Breast epithelium (tissue), 4 donors: ENCODE measurements at regions not wholly inside any gene's neighbourhood (a gene's known extent, or its start where the extent isn't known, plus 50 kb on each side); places are given as distances from the start of the nearest gene placed in this dataset.

ENCODE experiments used
- DNase-seq, 2 donors: peaks; one replicate each; pipeline ENCODE4 v3.0.0-alpha.2; 2019; ENCODE audit warnings: low spot score in 2 of 2
- H3K27ac ChIP-seq, 2 donors: fragments of 200-600 bp; sonication (generic) in 1 of 2; one replicate each; pipeline ENCODE4 v1.5.1; 2016 to 2019; ENCODE audit warnings: mild to moderate bottlenecking in 1 of 2
- H3K27me3 ChIP-seq, 2 donors: fragments of 200-600 bp; sonication (generic) in 1 of 2; one replicate each; pipeline versions ENCODE4 v1.5.1 to v1.6.0; 2017 to 2019; ENCODE audit warnings: control low read depth in 1 of 2, mild to moderate bottlenecking in 1 of 2
- H3K36me3 ChIP-seq: fragments of 200-600 bp; one replicate; pipeline ENCODE4 v1.5.1; 2019
- H3K4me1 ChIP-seq, 2 donors: fragments of 200-600 bp; sonication (generic); one replicate each; pipeline ENCODE4 v1.5.1; 2016 to 2019; ENCODE audit warnings: control low read depth in 1 of 2
- H3K4me3 ChIP-seq, 3 donors: fragments of 200-600 bp; sonication (generic); 1 replicate in 2 of 3; 2 replicates in 1 of 3; pipeline ENCODE4 v1.5.1; 2016 to 2019; ENCODE audit warnings: mild to moderate bottlenecking in 3 of 3, moderate library complexity in 2 of 3
- H3K9me3 ChIP-seq, 2 donors: fragments of 200-600 bp; sonication (generic) in 1 of 2; one replicate each; pipeline ENCODE4 v1.5.1; 2016 to 2019; ENCODE audit warnings: control low read depth in 1 of 2
- CTCF ChIP-seq, 3 donors: fragments of 450-650 bp; IDR thresholded peaks; one replicate each; pipeline ENCODE4 v1.5.1; 2016 to 2017; ENCODE audit warnings: antibody characterized with exemption in 3 of 3, mild to moderate bottlenecking in 3 of 3, moderate library complexity in 3 of 3
- POLR2A ChIP-seq: fragments of 450-650 bp; IDR thresholded peaks from one replicate; pipeline ENCODE4 v1.6.1; 2016; ENCODE audit warnings: antibody characterized with exemption, mild to moderate bottlenecking, moderate library complexity
- POLR2AphosphoS5 ChIP-seq, 3 donors: sonication (generic); formaldehyde crosslinking; IDR thresholded peaks; one replicate each; pipeline ENCODE4 v1.6.1; 2017; ENCODE audit warnings: antibody characterized with exemption in 3 of 3
- intact Hi-C: fragments of 100-400 bp; cut with DNase I; formaldehyde crosslinking; loops from one replicate; pipeline ENCODE4 v1.15.1; 2023; ENCODE audit warnings: low total_unique reads

- no peak for DNase-seq
- intact Hi-C loops, result no loop called here
Observed at GRCh38 chr14:53885136-53885640, 71.4 kb downstream of the BMP4 start.

GRCh38 chr14:53884601-53885000, 72.0 kb downstream of the BMP4 start:
- no peak for TF ChIP-seq POLR2AphosphoS5 (IDR thresholded peaks at IDR 0.05)
- TF ChIP-seq CTCF (IDR thresholded peaks at IDR 0.05), result no peak
- TF ChIP-seq POLR2A, result no peak
- no peak overlapping the region for H3K27ac ChIP-seq
- no peak overlapping the region for H3K4me3 ChIP-seq
- intact Hi-C loops, result no loop called here
- no peak for DNase-seq
- no peaks in the 10 kb centered on the region for H3K9me3 ChIP-seq
- H3K4me1 ChIP-seq, result no peaks in the 10 kb centered on the region
- H3K27me3 ChIP-seq, result no peaks in the 10 kb centered on the region
- H3K36me3 ChIP-seq, result no peaks in the 10 kb centered on the region

More at GRCh38 chr14:53885136-53885640, 71.4 kb downstream of the BMP4 start:
- TF ChIP-seq CTCF (IDR thresholded peaks at IDR 0.05) (no peak), POLR2AphosphoS5 (IDR thresholded peaks at IDR 0.05) (no peak), POLR2A (no peak)
- H3K9me3 ChIP-seq, result no peaks in the 10 kb centered on the region
- no peaks in the 10 kb centered on the region for H3K27me3 ChIP-seq
- no peaks in the 10 kb centered on the region for H3K4me1 ChIP-seq
- H3K27ac ChIP-seq, result no peak overlapping the region
- H3K36me3 ChIP-seq, result no peaks in the 10 kb centered on the region
- H3K4me3 ChIP-seq, result no peak overlapping the region

GRCh38 chr14:53883739-53884138, 72.9 kb downstream of the BMP4 start:
- no peaks in the 10 kb centered on the region for H3K9me3 ChIP-seq
- intact Hi-C loops, result no loop called here
- TF ChIP-seq CTCF (IDR thresholded peaks at IDR 0.05) (no peak), POLR2AphosphoS5 (IDR thresholded peaks at IDR 0.05) (no peak), POLR2A (no peak)
- H3K27ac ChIP-seq, result no peak overlapping the region
- H3K4me1 ChIP-seq, result no peaks in the 10 kb centered on the region
- no peak overlapping the region for H3K4me3 ChIP-seq
- DNase-seq, result no peak
- H3K36me3 ChIP-seq, result no peaks in the 10 kb centered on the region
- no peaks in the 10 kb centered on the region for H3K27me3 ChIP-seq

- no peak overlapping the region for H3K4me3 ChIP-seq
- H3K27me3 ChIP-seq, result no peaks in the 10 kb centered on the region
- H3K4me1 ChIP-seq, result no peaks in the 10 kb centered on the region
- TF ChIP-seq POLR2A (no peak), CTCF (IDR thresholded peaks at IDR 0.05) (no peak), POLR2AphosphoS5 (IDR thresholded peaks at IDR 0.05) (no peak)
- no peaks in the 10 kb centered on the region for H3K9me3 ChIP-seq
- no peak for DNase-seq
- no peaks in the 10 kb centered on the region for H3K36me3 ChIP-seq
- H3K27ac ChIP-seq, result no peak overlapping the region
- intact Hi-C loops, result no loop called here
Observed at GRCh38 chr14:53882684-53883083, 73.9 kb downstream of the BMP4 start.

- TF ChIP-seq CTCF (IDR thresholded peaks at IDR 0.05) (no peak), POLR2A (no peak), POLR2AphosphoS5 (IDR thresholded peaks at IDR 0.05) (no peak)
- H3K36me3 ChIP-seq, result no peaks in the 10 kb centered on the region
- H3K9me3 ChIP-seq, result no peaks in the 10 kb centered on the region
- no peak overlapping the region for H3K27ac ChIP-seq
- intact Hi-C loops, result no loop called here
- no peaks in the 10 kb centered on the region for H3K27me3 ChIP-seq
- no peaks in the 10 kb centered on the region for H3K4me1 ChIP-seq
- H3K4me3 ChIP-seq, result no peak overlapping the region
- DNase-seq, result no peak
Observed at GRCh38 chr14:53881921-53882320, 74.7 kb downstream of the BMP4 start.
